ENCODE measurements at regions not wholly inside any gene's neighbourhood (a gene's known extent, or its start where the extent isn't known, plus 50 kb on each side); places are given as distances from the start of the nearest gene placed in this dataset.

- DNase-seq (ENCODE audit: low read depth, low spot score) = no peak
Observed at GRCh38 chr2:21429747-21430146, 306.0 kb downstream of the TDRD15 start.

- DNase-seq (ENCODE audit: low read depth, low spot score) = no peak
Observed at GRCh38 chr2:21431078-21431477, 307.3 kb downstream of the TDRD15 start.

- DNase-seq (ENCODE audit: low read depth, low spot score) = no peak
Observed at GRCh38 chr2:21438949-21439348, 315.2 kb downstream of the TDRD15 start.

- DNase-seq (ENCODE audit: low read depth, low spot score) = no peak
Observed at GRCh38 chr2:21441442-21441841, 317.7 kb downstream of the TDRD15 start.

GRCh38 chr2:21443494-21444105 is 319.8 kb downstream of the TDRD15 start:
- no peak for DNase-seq (ENCODE audit: low read depth, low spot score)

GRCh38 chr2:21449881-21450280 is 326.1 kb downstream of the TDRD15 start:
- DNase-seq (ENCODE audit: low read depth, low spot score) = no peak

GRCh38 chr2:21451403-21451802 is 327.6 kb downstream of the TDRD15 start:
- DNase-seq (ENCODE audit: low read depth, low spot score) = no peak

- DNase-seq (ENCODE audit: low read depth, low spot score) = no peak
Observed at GRCh38 chr2:21452263-21452662, 328.5 kb downstream of the TDRD15 start.

GRCh38 chr2:21452678-21453077 is 328.9 kb downstream of the TDRD15 start:
- peak; percentile 20 for DNase-seq (ENCODE audit: low read depth, low spot score)

- DNase-seq (ENCODE audit: low read depth, low spot score) = no peak
Observed at GRCh38 chr2:21453723-21454450, 330.1 kb downstream of the TDRD15 start.

- DNase-seq (ENCODE audit: low read depth, low spot score) = no peak
Observed at GRCh38 chr2:21454839-21455238, 331.1 kb downstream of the TDRD15 start.

- DNase-seq (ENCODE audit: low read depth, low spot score) = no peak
Observed at GRCh38 chr2:21461754-21462240, 338.0 kb downstream of the TDRD15 start.

- no peak for DNase-seq (ENCODE audit: low read depth, low spot score)
Observed at GRCh38 chr2:21466341-21466927, 342.7 kb downstream of the TDRD15 start.

GRCh38 chr2:21467280-21467818 is 343.6 kb downstream of the TDRD15 start:
- DNase-seq (ENCODE audit: low read depth, low spot score) = no peak

- DNase-seq (ENCODE audit: low read depth, low spot score) = no peak
Observed at GRCh38 chr2:21467910-21468309, 344.1 kb downstream of the TDRD15 start.

- no peak for DNase-seq (ENCODE audit: low read depth, low spot score)
Observed at GRCh38 chr2:21468624-21469023, 344.9 kb downstream of the TDRD15 start.

- no peak for DNase-seq (ENCODE audit: low read depth, low spot score)
Observed at GRCh38 chr2:21469158-21469557, 345.4 kb downstream of the TDRD15 start.

GRCh38 chr2:21469564-21469963 is 345.8 kb downstream of the TDRD15 start:
- DNase-seq (ENCODE audit: low read depth, low spot score) = no peak

- DNase-seq (ENCODE audit: low read depth, low spot score) = no peak
Observed at GRCh38 chr2:21480162-21480561, 356.4 kb downstream of the TDRD15 start.

- no peak for DNase-seq (ENCODE audit: low read depth, low spot score)
Observed at GRCh38 chr2:21484643-21485042, 360.9 kb downstream of the TDRD15 start.

GRCh38 chr2:21486445-21486844 is 362.7 kb downstream of the TDRD15 start:
- DNase-seq (ENCODE audit: low read depth, low spot score) = no peak

- DNase-seq (ENCODE audit: low read depth, low spot score) = no peak
Observed at GRCh38 chr2:21489080-21489479, 365.3 kb downstream of the TDRD15 start.

- no peak for DNase-seq (ENCODE audit: low read depth, low spot score)
Observed at GRCh38 chr2:21498016-21498415, 374.2 kb downstream of the TDRD15 start.

Measured in ELF-1 (cell line).